ENCODE measurements at regions not wholly inside any gene's neighbourhood (a gene's known extent, or its start where the extent isn't known, plus 50 kb on each side); places are given as distances from the start of the nearest gene placed in this dataset.

- Histone ChIP-seq H3K36me3 (ENCODE audit: insufficient read depth, low read length) (no peaks in the 10 kb centered on the region), H3K27ac (ENCODE audit: low read depth, low read length, poor library complexity, severe bottlenecking) (no peak overlapping the region), H3K9ac (ENCODE audit: low read length) (no peak overlapping the region), H3K9me3 (ENCODE audit: low read length) (no peaks in the 10 kb centered on the region), H4K20me1 (ENCODE audit: insufficient read depth, low read length) (no peaks in the 10 kb centered on the region), H3K79me2 (ENCODE audit: insufficient read depth, low read length) (no peaks in the 10 kb centered on the region), H3K4me3 (ENCODE audit: low read depth, low read length, poor library complexity, severe bottlenecking) (no peak overlapping the region), H2AFZ (ENCODE audit: low read length) (no peak overlapping the region), H3K27me3 (ENCODE audit: insufficient read depth, low read length) (no peaks in the 10 kb centered on the region), H3K4me1 (ENCODE audit: insufficient read depth, low read length, severe bottlenecking) (no peaks in the 10 kb centered on the region), H3K4me2 (ENCODE audit: low read length) (no peak overlapping the region), H3F3A (ENCODE audit: insufficient read depth, low read length) (no peaks in the 10 kb centered on the region), H3K9me2 (ENCODE audit: low read depth, low read length) (no peaks in the 10 kb centered on the region)
- no peak for TF ChIP-seq CTCF (IDR thresholded peaks at IDR 0.05; ENCODE audit: low read length)
- TF ChIP-seq EZH2 (IDR thresholded peaks at IDR 0.05; ENCODE audit: borderline replicate concordance, low read length), result no peak
Measured at GRCh38 chr18:67742525-67742924, 226.0 kb upstream of the DSEL start.

- Histone ChIP-seq H3K4me3 (ENCODE audit: low read depth, low read length, poor library complexity, severe bottlenecking) (no peak overlapping the region), H3K79me2 (ENCODE audit: insufficient read depth, low read length) (no peaks in the 10 kb centered on the region), H3K4me2 (ENCODE audit: low read length) (no peak overlapping the region), H3K36me3 (ENCODE audit: insufficient read depth, low read length) (no peaks in the 10 kb centered on the region), H3K27ac (ENCODE audit: low read depth, low read length, poor library complexity, severe bottlenecking) (no peak overlapping the region), H4K20me1 (ENCODE audit: insufficient read depth, low read length) (no peaks in the 10 kb centered on the region), H3K9ac (ENCODE audit: low read length) (no peak overlapping the region), H3F3A (ENCODE audit: insufficient read depth, low read length) (no peaks in the 10 kb centered on the region), H3K4me1 (ENCODE audit: insufficient read depth, low read length, severe bottlenecking) (no peaks in the 10 kb centered on the region), H3K9me2 (ENCODE audit: low read depth, low read length) (no peaks in the 10 kb centered on the region), H3K27me3 (ENCODE audit: insufficient read depth, low read length) (no peaks in the 10 kb centered on the region), H3K9me3 (ENCODE audit: low read length) (no peaks in the 10 kb centered on the region), H2AFZ (ENCODE audit: low read length) (no peak overlapping the region)
- TF ChIP-seq EZH2 (IDR thresholded peaks at IDR 0.05; ENCODE audit: borderline replicate concordance, low read length), result no peak
- no peak for TF ChIP-seq CTCF (IDR thresholded peaks at IDR 0.05; ENCODE audit: low read length)
Measured at GRCh38 chr18:67735506-67735905, 219.0 kb upstream of the DSEL start.

GRCh38 chr18:67733088-67733487 lies 216.6 kb upstream of the DSEL start:
- no peaks in the 10 kb centered on the region for H4K20me1 ChIP-seq (ENCODE audit: insufficient read depth, low read length)
- no peaks in the 10 kb centered on the region for H3K79me2 ChIP-seq (ENCODE audit: insufficient read depth, low read length)
- no peak overlapping the region for H3K27ac ChIP-seq (ENCODE audit: low read depth, low read length, poor library complexity, severe bottlenecking)
- H3K4me1 ChIP-seq (ENCODE audit: insufficient read depth, low read length, severe bottlenecking), result no peaks in the 10 kb centered on the region
- H3K9me3 ChIP-seq (ENCODE audit: low read length), result no peaks in the 10 kb centered on the region
- no peaks in the 10 kb centered on the region for H3F3A ChIP-seq (ENCODE audit: insufficient read depth, low read length)
- no peaks in the 10 kb centered on the region for H3K9me2 ChIP-seq (ENCODE audit: low read depth, low read length)
- H3K36me3 ChIP-seq (ENCODE audit: insufficient read depth, low read length), result no peaks in the 10 kb centered on the region
- no peaks in the 10 kb centered on the region for H3K27me3 ChIP-seq (ENCODE audit: insufficient read depth, low read length)
- TF ChIP-seq EZH2 (IDR thresholded peaks at IDR 0.05; ENCODE audit: borderline replicate concordance, low read length) (no peak), CTCF (IDR thresholded peaks at IDR 0.05; ENCODE audit: low read length) (no peak)
- H3K9ac ChIP-seq (ENCODE audit: low read length), result no peak overlapping the region
- no peak overlapping the region for H2AFZ ChIP-seq (ENCODE audit: low read length)
- H3K4me3 ChIP-seq (ENCODE audit: low read depth, low read length, poor library complexity, severe bottlenecking), result no peak overlapping the region
- H3K4me2 ChIP-seq (ENCODE audit: low read length), result no peak overlapping the region

Data from OCI-LY1 (cell line).